ENCODE measurements at regions not wholly inside any gene's neighbourhood (a gene's known extent, or its start where the extent isn't known, plus 50 kb on each side); places are given as distances from the start of the nearest gene placed in this dataset.

DNA sequence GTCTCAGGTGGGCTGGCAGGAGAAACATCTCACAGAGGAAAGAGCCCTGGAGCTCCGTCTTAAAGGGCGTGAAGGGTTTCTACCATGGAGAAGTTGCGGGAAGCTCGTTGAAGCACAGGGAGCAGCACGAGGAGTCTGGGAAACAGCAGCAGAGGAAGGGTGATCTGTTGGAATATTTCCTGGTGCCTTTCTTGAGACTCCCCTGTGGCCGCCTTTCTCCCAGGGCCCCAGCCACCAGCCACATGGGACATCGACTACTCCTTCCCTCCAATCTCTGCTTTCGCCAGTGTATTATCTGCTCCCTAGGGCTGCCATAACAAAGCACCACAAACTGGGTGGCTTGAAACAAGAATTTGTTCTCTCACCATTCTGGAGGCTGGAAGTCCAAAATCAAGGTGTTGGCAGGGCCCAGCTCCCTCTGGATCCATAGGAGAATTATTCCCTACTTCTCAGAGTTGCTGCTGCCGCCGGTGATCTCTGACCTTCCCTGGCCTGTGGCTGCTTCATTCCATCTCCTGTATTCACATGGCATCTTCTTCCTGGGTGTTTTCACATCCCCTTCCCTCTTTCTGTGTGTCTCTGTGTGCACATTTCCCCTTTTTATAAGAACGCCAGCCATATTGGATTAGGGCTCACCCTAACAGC, 152.8 kb upstream of the GSC start:
- no peak for DNase-seq

DNA sequence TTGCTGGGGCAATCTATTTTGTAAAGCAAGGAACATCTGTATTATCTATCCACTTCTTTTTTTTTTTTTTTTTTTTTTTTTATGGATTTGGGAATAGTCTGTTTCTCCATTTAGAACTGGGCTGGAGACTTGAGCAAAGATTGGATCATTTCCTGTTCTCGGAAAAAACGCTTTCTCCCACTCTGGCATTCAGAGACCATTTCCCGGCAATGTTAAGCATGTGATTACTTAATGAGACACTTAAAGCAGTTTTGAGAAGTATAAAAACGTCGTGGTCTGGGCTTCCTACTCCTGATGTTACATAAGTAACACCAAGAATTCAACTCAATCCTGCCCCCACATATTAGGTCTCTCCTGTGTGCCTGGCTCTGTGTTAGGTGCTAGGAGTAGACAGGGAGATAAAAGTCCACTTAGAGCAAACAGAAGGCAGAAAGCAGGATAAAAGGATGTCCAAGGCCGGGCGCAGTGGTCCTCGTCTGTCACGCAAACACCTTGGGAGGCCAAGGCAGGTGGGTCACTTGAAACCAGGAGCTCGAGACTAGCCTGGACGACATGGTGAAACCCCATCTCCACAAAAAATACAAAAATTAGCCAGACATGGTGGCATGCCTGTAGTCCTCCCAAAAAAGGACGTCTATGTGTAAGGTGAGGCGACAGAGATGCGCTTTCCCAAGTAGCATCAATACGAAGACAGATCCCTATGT, 152.1 kb upstream of the GSC start:
- DNase-seq, result no peak

DNA sequence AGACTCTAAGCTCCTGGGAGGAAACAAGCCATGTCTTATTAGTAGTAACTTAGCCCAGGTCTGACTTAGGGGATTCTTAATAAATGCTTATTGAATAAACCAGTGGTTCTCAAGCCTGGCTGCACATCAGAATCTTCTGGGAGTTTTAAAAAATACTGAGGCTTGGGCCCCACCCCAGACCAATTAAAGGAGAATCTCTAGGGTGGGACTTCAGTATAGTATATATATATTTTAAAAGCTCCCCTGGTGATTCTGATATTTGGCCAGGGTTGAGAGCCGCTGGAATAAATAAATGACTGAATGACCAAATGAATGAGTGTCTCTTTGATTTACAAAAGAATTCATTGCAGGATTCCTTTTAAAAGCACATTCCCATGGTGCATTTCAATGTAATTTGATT, 151.5 kb upstream of the GSC start:
- no peak for DNase-seq

- no peak for DNase-seq
These were observed 150.0 kb upstream of the GSC start for GRCh38 chr14:94919896-94920295.

GRCh38 chr14:94918896-94919295, 149.0 kb upstream of the GSC start:
- no peak for DNase-seq

GRCh38 chr14:94917041-94917600, 147.2 kb upstream of the GSC start:
- DNase-seq, result no peak

GRCh38 chr14:94914191-94914590, 144.3 kb upstream of the GSC start:
- DNase-seq, result no peak

- peak; percentile 53 to 81 for DNase-seq
These were observed 137.8 kb upstream of the GSC start for GRCh38 chr14:94907626-94908261.

- DNase-seq, result no peak
These were observed 137.2 kb upstream of the GSC start for GRCh38 chr14:94906991-94907587.

DNA sequence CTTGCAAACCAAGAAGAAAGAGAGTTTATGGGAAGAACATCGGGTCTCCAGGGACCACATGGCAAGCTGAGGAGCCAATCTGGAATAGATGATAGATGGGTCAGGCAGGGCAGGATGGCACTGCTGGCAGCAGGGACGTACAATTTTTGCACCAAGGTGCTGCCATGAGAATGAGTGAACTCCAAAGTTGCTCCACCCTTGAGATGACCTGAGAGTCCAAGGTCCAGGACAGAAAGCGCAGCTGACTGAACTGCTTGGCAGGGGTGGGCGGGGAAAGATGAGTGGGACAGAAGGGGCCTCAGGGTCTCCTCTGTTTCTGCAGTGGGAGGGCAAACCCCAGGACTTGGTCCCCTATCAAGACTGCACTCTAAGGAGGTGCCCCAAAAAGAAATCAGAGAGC, 136.7 kb upstream of the GSC start:
- DNase-seq, result no peak

DNA sequence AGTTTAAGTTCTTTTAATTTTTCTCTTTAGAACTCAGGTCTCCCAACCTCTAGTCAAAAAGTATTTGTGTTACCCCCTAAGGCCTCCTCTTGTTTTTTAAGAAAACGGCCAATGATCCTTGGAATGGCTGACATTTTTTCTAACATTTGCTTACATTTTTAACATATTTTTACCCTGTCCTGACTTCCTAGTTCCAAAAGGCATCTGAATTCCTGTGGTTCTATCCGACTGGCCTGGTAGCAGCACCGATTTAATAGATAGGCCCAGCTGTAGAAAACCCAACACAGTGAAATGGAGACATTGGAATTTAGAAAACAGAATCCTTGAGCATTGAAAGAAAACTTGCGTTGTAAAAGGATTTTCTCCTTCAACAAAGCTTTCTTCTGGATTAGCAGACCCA, 134.7 kb upstream of the GSC start:
- DNase-seq, result no peak

- DNase-seq, result no peak
These were observed 134.0 kb upstream of the GSC start for GRCh38 chr14:94903883-94904282.

DNA sequence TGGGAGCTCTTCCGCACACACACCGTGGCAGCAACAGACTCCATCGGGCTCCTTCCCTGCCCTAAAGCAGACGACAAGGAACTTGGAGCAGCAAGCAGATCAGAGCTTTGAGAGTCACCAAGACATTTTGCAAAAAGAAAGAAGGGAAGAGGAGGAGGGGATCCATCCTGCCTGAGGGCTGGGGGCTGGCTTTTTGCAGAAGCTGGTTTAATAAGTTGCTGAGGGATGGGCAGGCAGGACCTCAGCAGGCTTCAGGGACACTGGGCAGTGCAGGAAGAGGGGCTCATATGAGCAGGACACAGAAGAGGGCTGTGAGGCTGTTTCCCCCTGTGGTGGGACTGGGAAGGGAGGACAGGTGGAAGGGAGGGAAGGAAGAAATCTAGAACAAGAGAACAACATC, 133.4 kb upstream of the GSC start:
- no peak for DNase-seq

- DNase-seq, result no peak
These were observed 127.6 kb upstream of the GSC start for GRCh38 chr14:94897561-94897960.

GRCh38 chr14:94897082-94897481, 127.2 kb upstream of the GSC start:
- DNase-seq, result no peak

DNA sequence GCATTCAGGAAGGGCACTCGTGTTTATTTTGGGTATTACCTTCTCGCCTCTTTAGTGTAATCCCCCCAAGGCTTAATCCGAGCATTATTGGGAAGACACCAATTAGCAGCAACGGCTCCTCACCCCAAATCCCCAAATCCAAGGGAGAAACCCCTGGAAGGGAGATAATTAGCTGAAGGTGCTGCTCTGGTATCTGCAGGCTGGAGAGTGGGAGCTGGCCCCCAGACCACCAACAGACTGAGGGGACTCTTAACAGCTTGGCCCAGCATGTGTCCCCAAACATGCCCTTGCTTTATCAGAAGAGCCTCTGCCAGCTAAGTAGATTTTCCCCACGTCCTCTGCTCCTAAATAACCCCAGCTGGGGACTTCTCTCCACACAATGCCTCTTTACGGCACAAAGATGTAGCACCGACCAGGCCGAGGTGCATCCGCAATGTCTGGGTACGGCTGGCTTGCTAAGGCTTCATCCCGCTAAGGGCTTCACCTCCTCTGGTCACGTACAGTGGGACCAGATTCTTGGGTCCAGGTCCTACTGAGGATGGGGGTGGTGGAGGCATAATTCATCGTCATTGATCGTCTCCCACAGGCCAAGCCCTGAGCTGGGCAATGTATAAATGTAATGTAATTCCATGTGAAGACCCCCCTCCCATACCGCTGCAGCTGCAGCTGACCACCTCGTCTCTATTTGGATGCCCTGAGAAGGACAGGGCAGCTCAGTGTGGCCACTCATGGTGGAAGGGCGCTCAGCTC, 123.7 kb upstream of the GSC start:
- DNase-seq, result no peak

DNA sequence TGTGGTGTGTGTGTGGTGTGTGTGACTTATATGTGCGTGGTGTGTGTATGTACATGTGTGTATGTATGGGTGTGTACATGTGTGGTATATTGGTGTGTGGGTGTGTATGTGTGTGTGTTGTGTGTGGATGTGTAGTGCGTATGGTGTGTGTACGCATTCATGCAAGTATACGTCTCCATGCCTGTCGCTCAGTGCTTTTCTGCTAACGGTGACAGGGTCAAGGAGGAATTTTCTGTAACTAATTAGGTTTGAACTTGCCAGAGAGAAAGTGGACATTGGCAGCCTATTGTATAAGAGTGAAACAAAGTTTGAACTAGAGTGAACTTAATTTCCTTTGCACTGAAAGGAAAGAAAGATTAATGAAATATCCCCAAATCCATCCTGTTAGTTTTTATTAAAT, 120.9 kb upstream of the GSC start:
- DNase-seq, result no peak

DNA sequence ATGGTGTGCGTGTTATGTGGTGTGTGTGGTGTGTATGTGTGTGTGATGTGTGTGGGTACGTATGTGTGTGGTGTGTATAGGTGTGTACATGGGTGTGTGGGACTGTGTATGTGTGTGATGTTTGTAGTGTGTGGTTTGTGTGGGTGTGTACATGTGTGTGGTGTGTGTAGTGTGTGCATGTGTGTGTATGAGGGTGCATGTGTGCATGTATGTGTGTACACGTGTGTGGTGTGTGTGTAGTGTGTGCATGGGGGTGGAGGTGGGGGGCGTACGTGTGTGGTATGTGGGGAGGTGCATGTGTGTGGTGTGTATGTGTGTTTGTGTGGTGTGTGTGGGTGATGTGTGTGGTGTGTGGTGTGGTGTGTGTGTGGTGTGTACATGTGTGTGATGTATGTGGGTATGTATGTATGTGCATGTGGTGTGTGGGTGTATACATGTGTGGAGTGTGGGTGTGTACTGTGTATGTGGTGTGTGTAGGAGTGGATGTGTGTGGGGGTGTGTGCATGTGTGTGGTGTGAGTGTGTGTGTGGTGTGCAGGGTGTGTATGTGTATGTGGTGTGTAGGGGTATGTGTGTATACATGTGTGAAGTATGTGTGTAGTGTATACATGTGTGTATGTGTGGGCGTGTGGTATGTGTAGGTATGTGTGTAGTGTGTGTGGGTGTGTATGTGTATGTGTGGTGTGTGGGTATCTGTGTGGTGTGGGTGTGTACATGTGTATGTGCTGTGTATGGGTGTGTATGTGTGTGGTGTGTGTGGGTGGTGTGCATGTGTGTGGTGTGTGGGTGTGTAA, 119.8 kb upstream of the GSC start:
- DNase-seq, result no peak

- peak; percentile 90 to 92 for DNase-seq
These were observed 118.2 kb upstream of the GSC start for GRCh38 chr14:94888121-94888520.

DNA sequence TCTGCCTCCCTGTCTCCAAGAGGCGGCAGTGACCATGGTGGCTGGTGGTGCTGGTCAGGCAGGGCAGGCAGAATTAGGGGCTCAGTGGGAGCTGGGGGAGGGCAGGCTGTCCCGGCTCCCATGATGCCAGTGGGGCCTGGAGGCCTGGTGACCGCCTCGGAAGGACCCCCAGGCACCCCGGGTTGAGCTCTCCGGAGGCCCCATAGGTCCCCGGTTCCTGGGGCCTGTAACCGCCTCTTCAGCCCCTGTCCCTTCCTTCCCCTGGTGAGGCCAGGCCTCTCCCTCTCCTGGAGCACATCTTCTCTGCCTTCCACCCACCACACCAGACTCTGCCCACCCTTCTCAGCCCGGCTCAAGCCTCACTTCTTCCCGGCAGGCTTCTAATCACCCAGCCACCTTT, 117.7 kb upstream of the GSC start:
- no peak for DNase-seq

DNA sequence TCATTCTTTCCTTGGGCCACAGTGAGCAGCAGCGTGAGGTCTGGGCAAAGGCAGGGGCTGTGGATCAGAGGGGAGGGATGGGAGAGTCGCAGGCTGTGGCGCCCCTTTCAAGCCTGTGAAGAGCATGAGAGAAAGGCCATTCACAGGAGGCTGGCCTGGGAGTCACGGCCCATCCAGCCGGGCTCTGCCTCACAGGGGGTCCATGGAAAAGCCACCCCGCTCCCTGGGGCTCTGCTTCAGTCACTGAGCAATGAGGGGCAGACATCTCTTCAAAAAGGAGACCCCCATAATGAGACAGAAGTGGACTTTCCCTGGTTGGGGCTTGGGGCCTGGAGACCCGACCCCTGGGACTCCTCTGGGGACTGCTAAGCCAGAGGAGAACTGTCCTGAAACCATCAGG, 117.0 kb upstream of the GSC start:
- DNase-seq, result no peak

DNA sequence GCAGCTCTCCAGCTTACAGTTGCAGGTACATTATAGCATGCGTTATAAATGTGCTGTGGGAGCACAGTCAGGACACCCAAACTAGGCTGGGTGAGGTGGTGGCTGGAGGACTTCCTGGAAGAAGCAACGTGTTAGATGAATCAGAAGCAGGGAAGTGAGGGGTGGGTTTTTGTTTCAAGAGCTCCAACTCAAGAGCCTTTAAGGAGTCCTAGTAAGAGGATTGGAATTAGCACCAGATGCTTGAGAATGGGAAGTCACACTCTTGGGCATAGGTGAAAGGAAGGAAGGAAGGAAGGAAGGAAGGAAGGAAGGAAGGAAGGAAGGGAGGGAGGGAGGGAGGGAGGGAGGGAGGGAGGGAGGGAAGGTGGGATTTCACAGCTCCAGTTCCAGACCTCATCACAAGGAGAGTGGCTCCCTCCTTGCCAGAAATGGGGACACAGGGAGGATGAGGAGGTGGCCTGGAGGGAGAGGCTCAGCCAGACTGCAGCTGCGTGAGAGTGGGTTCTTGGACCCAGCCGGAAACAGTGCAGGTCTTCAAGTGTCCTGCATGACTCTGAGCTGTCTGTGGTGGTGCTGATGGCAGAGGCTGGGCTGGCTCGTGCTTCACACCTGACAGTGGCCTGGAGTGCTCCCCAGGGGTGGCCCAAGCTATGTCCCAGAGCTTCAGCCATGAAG, 115.7 kb upstream of the GSC start:
- no peak for DNase-seq

All from NCI-H526 (cell line).